Right lung (tissue), 2 donors: ENCODE measurements at regions not wholly inside any gene's neighbourhood (a gene's known extent, or its start where the extent isn't known, plus 50 kb on each side); places are given as distances from the start of the nearest gene placed in this dataset.
"Not testable (repeated sequence)": the region's sequence is repeated elsewhere in the genome, so short reads cannot be mapped to it uniquely, and the experiment has no call there.

ENCODE experiments used
- DNase-seq, 2 donors: peaks; one replicate each; pipeline ENCODE4 v3.0.0-alpha.2; 2013

GRCh38 chr18:56488739-56489138 lies 149.7 kb downstream of the TXNL1 start:
- no peak for DNase-seq

DNA sequence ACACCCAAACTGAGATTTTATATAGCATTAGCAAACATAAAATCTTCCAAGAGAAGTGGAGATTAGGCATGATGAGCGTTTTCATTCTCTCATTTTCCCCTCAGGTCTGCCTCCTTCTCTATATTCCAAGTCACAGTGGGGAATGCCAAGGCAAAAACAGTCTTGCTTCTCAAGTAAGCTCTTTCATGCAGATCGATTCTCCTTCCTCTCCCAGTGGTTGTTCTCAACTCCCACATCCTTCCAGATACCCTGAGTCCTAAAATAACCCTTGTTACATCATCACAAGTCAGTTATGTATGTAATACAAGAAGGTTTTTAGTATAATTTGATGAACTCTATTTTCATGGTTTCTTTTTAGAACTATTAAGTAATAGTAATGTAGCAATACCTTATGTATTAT lies 150.6 kb downstream of the TXNL1 start:
- no peak for DNase-seq

DNA sequence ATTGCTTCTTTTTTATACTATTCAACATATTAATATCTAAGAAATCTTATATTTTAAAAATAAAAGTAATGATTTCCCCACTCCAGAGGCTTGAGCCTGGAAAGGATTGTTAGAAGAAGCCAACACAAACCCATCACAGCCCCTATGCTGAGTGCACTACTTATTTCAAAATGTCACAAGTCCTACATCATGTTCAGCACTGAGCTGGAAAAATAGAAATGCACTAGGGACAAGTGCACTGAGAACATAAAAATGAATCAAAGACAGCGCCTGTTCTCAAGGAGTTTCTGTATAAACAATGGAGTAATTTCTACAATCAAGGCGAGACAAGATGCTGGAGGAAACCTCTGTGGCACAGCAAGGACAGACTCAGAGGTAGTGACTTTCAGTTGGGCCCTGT lies 155.0 kb downstream of the TXNL1 start:
- no peak for DNase-seq

- DNase-seq: not testable (repeated sequence)
Observed at GRCh38 chr18:56482813-56483212, 155.6 kb downstream of the TXNL1 start.

- DNase-seq: no peak
Observed at GRCh38 chr18:56481751-56482150, 156.6 kb downstream of the TXNL1 start.

DNA sequence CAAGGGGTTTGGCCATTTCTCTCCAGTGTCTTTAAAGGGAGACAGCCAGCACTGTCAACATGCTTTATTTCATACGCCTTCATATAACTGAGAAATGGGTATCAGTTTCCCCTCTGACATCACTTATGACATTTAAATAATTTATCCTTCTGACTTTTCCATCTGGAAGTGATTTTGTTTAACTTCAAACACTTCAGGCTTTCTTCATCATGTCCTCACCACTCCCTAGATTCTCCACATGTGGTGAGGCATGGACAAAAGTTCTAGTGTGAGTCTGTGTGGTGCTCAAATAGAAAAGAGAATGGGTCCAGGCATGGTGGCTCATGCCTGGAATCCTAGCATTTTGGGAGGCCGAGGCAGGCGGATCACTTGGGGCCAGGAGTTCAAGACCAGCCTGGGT lies 158.6 kb downstream of the TXNL1 start:
- DNase-seq: no peak

DNA sequence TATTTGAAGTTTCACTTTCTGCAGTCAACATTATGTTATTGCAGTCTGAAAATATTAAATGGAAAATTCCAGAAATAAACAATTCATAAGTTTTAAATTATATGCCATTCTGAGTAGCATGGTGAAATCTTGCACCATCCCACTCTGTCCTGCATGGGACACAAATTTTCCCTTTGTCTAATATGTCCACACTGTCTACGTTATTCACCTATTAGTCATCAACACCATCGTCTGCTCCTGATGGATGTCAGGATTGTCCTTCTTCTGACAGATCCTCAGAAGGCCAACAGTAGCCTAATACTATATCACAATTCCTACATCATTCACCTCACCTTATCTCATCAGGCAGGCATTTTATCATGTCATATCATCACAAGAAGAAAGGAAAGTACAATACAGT lies 163.1 kb downstream of the TXNL1 start:
- DNase-seq: no peak

GRCh38 chr18:56473400-56474024 lies 164.9 kb downstream of the TXNL1 start:
- DNase-seq: no peak

GRCh38 chr18:56470406-56471351 lies 167.7 kb downstream of the TXNL1 start:
- no peak for DNase-seq

DNA sequence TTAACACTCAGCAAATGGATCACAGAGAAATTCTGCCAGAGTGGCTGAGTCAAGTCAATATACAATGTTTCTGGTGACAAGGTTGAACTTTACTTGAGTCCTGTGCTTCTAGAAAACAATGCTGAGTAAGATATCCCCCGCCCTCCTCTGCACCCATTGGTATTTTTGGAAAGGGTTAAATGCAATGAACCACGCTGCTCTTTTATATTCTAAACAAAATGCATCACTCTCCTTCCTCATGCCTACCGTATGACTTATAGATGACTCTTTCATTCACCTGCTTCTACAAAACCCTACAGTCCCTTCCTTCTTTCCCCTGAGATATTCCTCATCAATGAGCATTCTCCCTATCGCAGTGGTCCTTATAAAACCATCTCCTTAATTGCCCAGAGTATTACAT lies 168.8 kb downstream of the TXNL1 start:
- DNase-seq: no peak

GRCh38 chr18:56468396-56468795 lies 170.0 kb downstream of the TXNL1 start:
- DNase-seq: no peak

GRCh38 chr18:56462276-56462675 lies 176.1 kb downstream of the TXNL1 start:
- DNase-seq: no peak

GRCh38 chr18:56461151-56461550 lies 177.2 kb downstream of the TXNL1 start:
- DNase-seq: no peak

DNA sequence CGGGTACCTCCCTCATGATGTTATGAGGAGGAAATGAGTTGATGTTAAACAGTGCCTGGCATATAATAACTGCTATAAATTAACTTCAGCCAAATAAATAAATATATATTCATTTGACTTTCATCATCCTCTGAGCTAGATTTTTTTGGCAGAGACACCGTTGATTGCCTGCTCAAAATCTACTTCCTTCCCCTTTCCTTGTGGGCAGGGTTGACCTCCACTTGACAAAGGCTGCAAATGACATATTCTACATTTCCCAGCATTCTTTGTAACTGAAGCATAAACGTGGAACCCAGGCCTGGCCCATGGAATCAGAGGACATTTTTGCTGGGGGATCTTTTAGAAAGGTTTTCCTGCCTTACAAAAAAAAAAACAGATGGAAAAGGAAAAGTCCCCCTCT lies 177.8 kb downstream of the TXNL1 start:
- no peak for DNase-seq

DNA sequence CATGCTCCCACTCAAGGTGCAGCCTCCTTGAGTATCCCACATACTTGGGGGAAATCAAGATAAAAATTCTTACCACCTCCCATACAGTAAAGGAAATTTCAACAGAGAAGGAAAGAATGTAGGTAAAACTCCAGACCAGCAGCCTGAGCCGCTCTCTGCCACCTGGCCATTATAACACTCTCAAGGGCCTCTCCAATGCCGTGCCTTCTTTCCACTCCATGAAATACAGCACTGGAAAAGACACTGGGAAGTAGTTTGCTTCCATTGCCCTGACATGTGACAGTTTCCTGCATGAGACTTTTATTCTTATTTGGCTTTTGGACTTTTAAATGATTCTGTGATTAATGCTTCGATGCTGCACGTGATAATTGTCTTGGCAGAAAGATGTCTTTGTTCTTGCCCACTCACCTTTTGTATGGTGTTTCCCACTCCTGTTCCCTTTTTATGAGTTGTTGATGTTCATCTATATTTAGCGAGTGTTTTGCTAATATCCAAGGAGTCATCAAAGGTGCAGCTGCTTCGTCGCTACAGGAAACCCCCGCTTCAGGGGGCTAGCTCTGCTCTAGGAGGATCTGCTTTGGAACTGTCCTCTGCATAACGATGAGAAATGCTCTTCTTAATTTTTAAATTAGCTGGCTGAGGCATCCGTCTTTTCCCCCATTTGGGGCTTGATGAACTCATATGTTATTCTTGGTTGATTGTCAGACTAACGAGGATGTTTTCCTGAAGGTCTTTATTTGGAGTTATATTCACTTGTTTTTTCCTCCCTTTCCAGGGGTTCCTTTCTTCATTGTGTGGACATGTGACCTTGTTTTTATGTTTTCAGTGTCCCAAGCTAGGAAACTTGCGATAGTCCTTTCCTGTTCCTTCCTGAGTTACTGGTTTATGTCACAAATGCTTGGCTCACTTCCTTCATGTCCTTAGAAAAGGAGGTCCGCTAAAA lies 179.4 kb downstream of the TXNL1 start:
- no peak for DNase-seq

- DNase-seq: no peak
Observed at GRCh38 chr18:56455874-56456273, 182.5 kb downstream of the TXNL1 start.

- no peak for DNase-seq
Observed at GRCh38 chr18:56455141-56455540, 183.3 kb downstream of the TXNL1 start.

DNA sequence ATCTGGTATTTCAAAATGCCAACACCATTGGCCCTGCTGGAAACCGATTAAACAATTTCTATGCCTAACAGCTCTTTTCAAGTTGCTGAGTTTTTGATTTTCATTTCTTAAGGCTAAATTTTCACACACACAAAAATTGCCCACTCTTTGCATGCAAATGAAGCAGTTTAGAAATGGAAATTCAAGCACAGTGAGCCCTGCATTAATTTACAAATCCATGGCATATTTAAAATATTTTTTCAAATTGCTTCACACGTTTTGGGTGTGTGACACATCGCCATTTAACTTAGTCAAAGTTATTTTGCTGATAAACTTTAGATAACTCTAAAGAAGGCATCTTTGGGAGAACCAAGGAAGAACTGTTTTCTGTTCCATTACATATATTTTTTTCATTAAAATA lies 184.8 kb downstream of the TXNL1 start:
- DNase-seq: no peak

DNA sequence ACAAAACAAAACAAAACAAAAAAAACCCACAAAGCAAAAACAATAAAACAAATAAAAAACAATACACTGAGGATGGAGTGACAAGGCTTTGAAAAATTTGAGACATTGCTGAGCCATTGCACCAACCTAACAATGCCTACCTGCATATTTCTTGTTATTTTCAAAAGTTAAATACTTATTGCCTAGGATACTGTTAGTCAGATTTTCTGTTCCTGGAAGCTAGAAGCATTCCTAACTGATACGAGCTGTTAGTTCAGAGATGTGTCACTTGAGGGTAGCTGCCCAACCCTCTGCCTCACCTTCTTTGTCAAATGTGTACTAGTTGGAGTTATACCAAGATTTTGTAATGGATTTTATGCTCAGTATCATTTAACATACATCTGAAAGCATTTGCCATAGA lies 187.2 kb downstream of the TXNL1 start:
- DNase-seq: no peak

DNA sequence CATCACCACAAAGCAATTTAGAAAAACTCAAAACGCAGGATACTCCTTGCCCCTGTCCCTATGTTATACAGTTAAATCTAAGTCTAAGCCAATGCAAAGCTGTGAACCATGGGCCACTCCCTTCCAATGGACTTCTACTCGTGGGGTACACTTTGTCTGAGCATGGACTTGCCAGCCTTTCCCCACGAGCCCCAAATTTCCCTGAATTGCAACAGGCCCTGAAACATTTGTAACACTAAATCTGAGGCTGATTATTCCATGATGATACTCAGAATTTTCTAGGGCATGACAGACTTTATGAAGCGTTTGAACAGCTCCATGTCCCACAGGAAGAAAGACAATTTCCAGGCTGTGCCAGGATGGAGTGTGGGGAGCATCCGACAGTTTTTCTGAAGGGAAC lies 189.6 kb downstream of the TXNL1 start:
- DNase-seq: no peak

GRCh38 chr18:56445422-56445821 lies 193.0 kb downstream of the TXNL1 start:
- DNase-seq: no peak

- DNase-seq: no peak
Observed at GRCh38 chr18:56444201-56444600, 194.2 kb downstream of the TXNL1 start.
